H9 (cell line): ENCODE measurements at regions not wholly inside any gene's neighbourhood (a gene's known extent, or its start where the extent isn't known, plus 50 kb on each side); places are given as distances from the start of the nearest gene placed in this dataset.

Experiments used
- DNase-seq: peaks from one replicate; pipeline ENCODE4 v3.0.0-alpha.2; 2017
- H2AFZ ChIP-seq: one replicate; pipeline ENCODE4 v1.6.1; 2013; ENCODE audit warnings: mild to moderate bottlenecking, low read length, control low read depth, moderate library complexity
- H2AK5ac ChIP-seq: 2 replicates; pipeline ENCODE4 v1.6.1; 2013; ENCODE audit warnings: low read length, control low read depth, mixed read lengths; ENCODE audit not compliant: insufficient read length
- H2BK120ac ChIP-seq: one replicate; pipeline ENCODE4 v1.6.1; 2013; ENCODE audit warnings: low read depth, mild to moderate bottlenecking, low read length, control low read depth, inconsistent platforms; ENCODE audit not compliant: poor library complexity, severe bottlenecking
- H2BK12ac ChIP-seq: 2 replicates; pipeline ENCODE4 v1.6.1; 2013; ENCODE audit warnings: low read length, control low read depth, mixed read lengths, low read depth; ENCODE audit not compliant: insufficient read length
- H2BK15ac ChIP-seq: 2 replicates; pipeline ENCODE4 v1.6.1; 2013; ENCODE audit warnings: low read depth, low read length, control low read depth
- H2BK20ac ChIP-seq: one replicate; pipeline ENCODE4 v1.6.1; 2013; ENCODE audit warnings: low read depth, mild to moderate bottlenecking, low read length, control low read depth, inconsistent platforms; ENCODE audit not compliant: poor library complexity, severe bottlenecking
- H2BK5ac ChIP-seq: 2 replicates; pipeline ENCODE4 v1.6.1; 2013; ENCODE audit warnings: low read length, control low read depth, mixed read lengths; ENCODE audit not compliant: insufficient read length
- H3K14ac ChIP-seq: 2 replicates; pipeline ENCODE4 v1.6.1; 2013; ENCODE audit warnings: low read length, control low read depth; ENCODE audit not compliant: insufficient read depth
- H3K18ac ChIP-seq: 2 replicates; pipeline ENCODE4 v1.6.1; 2013; ENCODE audit warnings: low read depth, mild to moderate bottlenecking, mixed read lengths, low read length, control low read depth; ENCODE audit not compliant: insufficient read length
- H3K23ac ChIP-seq: 2 replicates; pipeline ENCODE4 v1.6.1; 2013; ENCODE audit warnings: low read length, control low read depth, mixed read lengths, low read depth; ENCODE audit not compliant: insufficient read length
- H3K23me2 ChIP-seq: 2 replicates; pipeline ENCODE4 v1.6.1; 2013; ENCODE audit warnings: low read depth, mild to moderate bottlenecking, mixed read lengths, low read length, control low read depth; ENCODE audit not compliant: insufficient read length, poor library complexity, severe bottlenecking
- H3K27ac ChIP-seq: 2 replicates; pipeline ENCODE4 v1.5.1; 2013; ENCODE audit warnings: low read length, control low read depth, mixed read lengths, low read depth; ENCODE audit not compliant: insufficient read length
- H3K27me3 ChIP-seq: 2 replicates; pipeline ENCODE4 v1.6.1; 2013; ENCODE audit warnings: low read length, control low read depth, inconsistent platforms; ENCODE audit not compliant: insufficient read depth
- H3K4ac ChIP-seq: 2 replicates; pipeline ENCODE4 v1.6.1; 2013; ENCODE audit warnings: low read depth, mild to moderate bottlenecking, control low read depth, inconsistent platforms, low read length, moderate library complexity
- H3K4me1 ChIP-seq: 2 replicates; pipeline ENCODE4 v1.6.1; 2013; ENCODE audit warnings: low read length, control low read depth, inconsistent platforms; ENCODE audit not compliant: insufficient read depth
- H3K4me2 ChIP-seq: 2 replicates; pipeline ENCODE4 v1.6.1; 2013; ENCODE audit warnings: low read length, control low read depth, mixed read lengths; ENCODE audit not compliant: insufficient read length, insufficient read depth
- H3K56ac ChIP-seq: 2 replicates; pipeline ENCODE4 v1.6.1; 2013; ENCODE audit warnings: low read depth, mild to moderate bottlenecking, mixed read lengths, low read length, control low read depth; ENCODE audit not compliant: insufficient read length
- H3K79me1 ChIP-seq: 2 replicates; pipeline ENCODE4 v1.6.1; 2013; ENCODE audit warnings: low read depth, mild to moderate bottlenecking, moderate library complexity, low read length, control low read depth, inconsistent platforms; ENCODE audit not compliant: insufficient read depth, poor library complexity, severe bottlenecking
- H3K79me2 ChIP-seq: 2 replicates; pipeline ENCODE4 v1.6.1; 2013; ENCODE audit warnings: low read length, control low read depth, inconsistent platforms; ENCODE audit not compliant: insufficient read depth
- H3K9ac ChIP-seq: 2 replicates; pipeline ENCODE4 v1.6.1; 2013; ENCODE audit warnings: low read length, control low read depth, mixed read lengths; ENCODE audit not compliant: insufficient read length; ENCODE audit errors: extremely low read depth
- H3K9me3 ChIP-seq: one replicate; pipeline ENCODE4 v1.6.1; 2013; ENCODE audit warnings: low read depth, low read length, inconsistent platforms; ENCODE audit not compliant: control insufficient read depth
- H3T11ph ChIP-seq: one replicate; pipeline ENCODE4 v1.6.1; 2013; ENCODE audit warnings: mild to moderate bottlenecking, low read length, control low read depth, inconsistent platforms
- H4K20me1 ChIP-seq: one replicate; pipeline ENCODE4 v1.6.1; 2013; ENCODE audit not compliant: control insufficient read depth, insufficient read length, insufficient read depth
- H4K5ac ChIP-seq: 2 replicates; pipeline ENCODE4 v1.6.1; 2013; ENCODE audit warnings: low read depth, mild to moderate bottlenecking, mixed read lengths, low read length, control low read depth; ENCODE audit not compliant: insufficient read length
- H4K8ac ChIP-seq: replicated peaks from 2 replicates; pipeline ENCODE4 v1.6.1; 2013; ENCODE audit warnings: low read length, control low read depth, mixed read lengths, low read depth; ENCODE audit not compliant: insufficient read length
- H4K91ac ChIP-seq: 2 replicates; pipeline ENCODE4 v1.6.1; 2013; ENCODE audit warnings: low read depth, mild to moderate bottlenecking, moderate library complexity, mixed read lengths, low read length, control low read depth; ENCODE audit not compliant: insufficient read length
- H3K27ac Mint-ChIP-seq, 3 experiments: 2 replicates in 2 of 3; 3 replicates in 1 of 3; pipeline ENCODE4 v1.8.0; 2020 to 2021; ENCODE audit warnings: mixed read lengths in 3 of 3, mild to moderate bottlenecking in 1 of 3, moderate library complexity in 1 of 3
- H3K27me3 Mint-ChIP-seq: 2 replicates; pipeline ENCODE4 v1.8.0; 2021; ENCODE audit warnings: low read depth, mild to moderate bottlenecking, moderate library complexity, mixed read lengths
- H3K36me3 Mint-ChIP-seq, 3 experiments: 2 replicates in 2 of 3; 3 replicates in 1 of 3; pipeline ENCODE4 v1.8.0; 2020 to 2021; ENCODE audit warnings: low read depth in 3 of 3, mixed read lengths in 3 of 3; ENCODE audit not compliant: insufficient read depth in 1 of 3
- H3K4me1 Mint-ChIP-seq, 2 experiments: 2 replicates each; pipeline ENCODE4 v1.8.0; 2020; ENCODE audit warnings: mixed read lengths in 2 of 2
- H3K4me3 Mint-ChIP-seq, 2 experiments: 2 replicates in 1 of 2; 3 replicates in 1 of 2; pipeline ENCODE4 v1.8.0; 2020 to 2021; ENCODE audit warnings: mild to moderate bottlenecking in 2 of 2, mixed read lengths in 2 of 2, moderate library complexity in 1 of 2
- H3K9me3 Mint-ChIP-seq, 2 experiments: 2 replicates in 1 of 2; 3 replicates in 1 of 2; pipeline ENCODE4 v1.8.0; 2020; ENCODE audit warnings: mild to moderate bottlenecking in 2 of 2, mixed read lengths in 2 of 2, moderate library complexity in 1 of 2
- CTCF ChIP-seq: fragments of 200-600 bp; sonication (generic); conservative IDR thresholded peaks from 3 replicates; pipeline ENCODE4 v1.8.0; 2021; ENCODE audit warnings: antibody characterized with exemption, mild to moderate bottlenecking
- WGBS: extraction: QIAGEN DNeasy Blood & Tissue Kit; methylation state at CpG from one replicate; pipeline ENCODE4 v1.1.7; 2013; ENCODE audit warnings: missing lambda C conversion rate, low lambda C conversion rate, mixed read lengths; ENCODE audit not compliant: insufficient read length; ENCODE audit errors: extremely low coverage; 5-methylcytosine and 5-hydroxymethylcytosine counted together

- H2BK5ac ChIP-seq: no peak overlapping the region
- H3K27ac ChIP-seq: no peak overlapping the region
- Mint-ChIP-seq H3K36me3 (0 out of 7 replicates have a peak, but pooled peaks cover 0 to 3% (median 0%) of the 10 kb centered on the region in 3 experiments), H3K4me1 (no peaks in the 10 kb centered on the region), H3K9me3 (peaks cover 2 to 12% of the 10 kb centered on the region in 2 experiments; a peak in 4 of 5 replicates), H3K4me3 (no peak overlapping the region), H3K27me3 (no peaks in the 10 kb centered on the region), H3K27ac (no peak overlapping the region)
- no peak overlapping the region for H4K5ac ChIP-seq
- no peak overlapping the region for H4K8ac ChIP-seq
- H2BK120ac ChIP-seq: no peak overlapping the region
- TF ChIP-seq CTCF: no peak
- DNase-seq: no peak
- no peaks in the 10 kb centered on the region for H3K79me2 ChIP-seq
- WGBS: no CpG with 5 or more reads among the region's 1 CpG
- no peaks in the 10 kb centered on the region for H3K9me3 ChIP-seq
- no peak overlapping the region for H3K4me2 ChIP-seq
- no peak overlapping the region for H2AK5ac ChIP-seq
- H2BK20ac ChIP-seq: no peak overlapping the region
- no peak overlapping the region for H3K9ac ChIP-seq
- H3T11ph ChIP-seq: no peak overlapping the region
- H2BK12ac ChIP-seq: no peak overlapping the region
- H2BK15ac ChIP-seq: no peak overlapping the region
- no peaks in the 10 kb centered on the region for H3K27me3 ChIP-seq
- no peak overlapping the region for H3K56ac ChIP-seq
- no peak overlapping the region for H2AFZ ChIP-seq
- H3K4ac ChIP-seq: no peak overlapping the region
- H3K18ac ChIP-seq: no peak overlapping the region
- no peaks in the 10 kb centered on the region for H4K20me1 ChIP-seq
- H3K14ac ChIP-seq: no peak overlapping the region
- no peak overlapping the region for H4K91ac ChIP-seq
- H3K79me1 ChIP-seq: no peaks in the 10 kb centered on the region
- no peak overlapping the region for H3K23ac ChIP-seq
- no peaks in the 10 kb centered on the region for H3K4me1 ChIP-seq
- no peaks in the 10 kb centered on the region for H3K23me2 ChIP-seq
Observed at GRCh38 chr6:77204555-77204954, 258.7 kb downstream of the HTR1B start.
